OCI-LY1 (cell line): ENCODE measurements at regions not wholly inside any gene's neighbourhood (a gene's known extent, or its start where the extent isn't known, plus 50 kb on each side); places are given as distances from the start of the nearest gene placed in this dataset.

ENCODE experiments used
- EZH2 ChIP-seq: fragments of 200-600 bp; sonication (generic), shearing (Covaris generic); IDR thresholded peaks from 2 replicates; pipeline ENCODE4 v1.8.0; 2017; ENCODE audit warnings: borderline replicate concordance, mixed run types, mild to moderate bottlenecking, antibody characterized with exemption, low read length, moderate library complexity, mixed read lengths
- TF ChIP-seq, protein P1 (sequence below): fragments of 200-600 bp; sonication (generic), shearing (Covaris generic); IDR thresholded peaks from 2 replicates; pipeline ENCODE4 v1.5.1; 2017; ENCODE audit warnings: mild to moderate bottlenecking, antibody characterized with exemption, low read length, moderate library complexity, mixed read lengths

DNA sequence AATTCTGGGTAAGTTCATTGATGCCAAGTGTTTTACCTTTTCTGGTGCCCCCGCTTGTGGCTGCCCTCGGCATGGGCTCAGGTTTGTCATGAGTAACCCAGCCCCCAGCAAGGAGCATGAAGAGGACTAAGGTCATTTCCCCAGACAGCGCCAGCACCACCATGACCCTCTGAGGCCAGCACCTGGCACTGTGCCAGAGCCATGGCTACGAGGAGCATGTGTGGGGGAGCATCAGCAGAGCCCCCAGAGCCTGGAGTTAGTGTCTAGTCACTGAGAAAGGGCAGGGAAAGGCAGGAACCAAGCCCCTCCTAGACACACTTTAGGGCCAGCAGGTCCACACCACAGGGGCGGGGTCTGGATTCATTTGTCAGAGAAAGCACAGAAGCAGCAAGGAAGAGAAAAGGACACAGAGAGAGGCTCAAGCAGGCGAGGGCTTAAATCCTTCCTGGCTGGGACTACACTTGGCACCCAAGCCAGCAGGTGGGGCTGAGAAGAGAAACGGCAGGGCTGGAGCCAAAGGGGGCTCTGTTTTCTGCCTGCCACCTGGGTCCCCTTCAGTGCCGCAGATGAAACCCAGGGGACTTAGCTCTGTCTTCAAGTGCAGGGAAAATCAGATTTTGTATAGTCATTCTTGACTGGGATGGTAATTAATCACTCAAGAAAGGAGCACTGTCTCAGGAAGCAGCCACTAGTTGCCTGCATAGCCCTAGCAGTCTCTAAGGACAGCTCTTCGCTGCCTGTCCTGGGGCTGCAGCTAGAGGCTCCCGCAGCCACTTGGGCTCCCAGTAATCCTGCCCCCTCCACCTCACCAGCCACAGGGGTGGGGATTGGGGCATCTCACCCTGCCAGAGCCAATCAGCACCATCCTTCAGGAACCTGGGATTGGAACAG, 79.6 kb upstream of the ZC3H12A start:
- TF ChIP-seq, protein P1, sequence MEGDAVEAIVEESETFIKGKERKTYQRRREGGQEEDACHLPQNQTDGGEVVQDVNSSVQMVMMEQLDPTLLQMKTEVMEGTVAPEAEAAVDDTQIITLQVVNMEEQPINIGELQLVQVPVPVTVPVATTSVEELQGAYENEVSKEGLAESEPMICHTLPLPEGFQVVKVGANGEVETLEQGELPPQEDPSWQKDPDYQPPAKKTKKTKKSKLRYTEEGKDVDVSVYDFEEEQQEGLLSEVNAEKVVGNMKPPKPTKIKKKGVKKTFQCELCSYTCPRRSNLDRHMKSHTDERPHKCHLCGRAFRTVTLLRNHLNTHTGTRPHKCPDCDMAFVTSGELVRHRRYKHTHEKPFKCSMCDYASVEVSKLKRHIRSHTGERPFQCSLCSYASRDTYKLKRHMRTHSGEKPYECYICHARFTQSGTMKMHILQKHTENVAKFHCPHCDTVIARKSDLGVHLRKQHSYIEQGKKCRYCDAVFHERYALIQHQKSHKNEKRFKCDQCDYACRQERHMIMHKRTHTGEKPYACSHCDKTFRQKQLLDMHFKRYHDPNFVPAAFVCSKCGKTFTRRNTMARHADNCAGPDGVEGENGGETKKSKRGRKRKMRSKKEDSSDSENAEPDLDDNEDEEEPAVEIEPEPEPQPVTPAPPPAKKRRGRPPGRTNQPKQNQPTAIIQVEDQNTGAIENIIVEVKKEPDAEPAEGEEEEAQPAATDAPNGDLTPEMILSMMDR: no peak
- no peak for TF ChIP-seq EZH2
